Neural progenitor cell (in vitro differentiated cells): ENCODE measurements at regions not wholly inside any gene's neighbourhood (a gene's known extent, or its start where the extent isn't known, plus 50 kb on each side); places are given as distances from the start of the nearest gene placed in this dataset.

Experiments used
- DNase-seq: peaks from one replicate; pipeline ENCODE4 v3.0.0-alpha.2; 2016; ENCODE audit warnings: low spot score
- H2AFZ ChIP-seq: fragments of 200-600 bp; sonication (generic); replicated peaks from 2 replicates; pipeline ENCODE4 v1.6.1; 2016; ENCODE audit warnings: antibody characterized with exemption
- H3F3A ChIP-seq: fragments of 200-600 bp; sonication (generic); 2 replicates; pipeline ENCODE4 v1.6.1; 2016; ENCODE audit warnings: antibody characterized with exemption, low read depth
- H3K27ac ChIP-seq: fragments of 200-600 bp; sonication (generic); 2 replicates; pipeline ENCODE4 v1.5.1; 2016; ENCODE audit warnings: mild to moderate bottlenecking
- H3K27me3 ChIP-seq: fragments of 200-600 bp; sonication (generic); 2 replicates; pipeline ENCODE4 v1.6.1; 2016; ENCODE audit warnings: mild to moderate bottlenecking, moderate library complexity
- H3K36me3 ChIP-seq: fragments of 200-600 bp; sonication (generic); 2 replicates; pipeline ENCODE4 v1.5.1; 2016
- H3K4me1 ChIP-seq: fragments of 200-600 bp; sonication (generic); 2 replicates; pipeline ENCODE4 v1.6.1; 2016; ENCODE audit warnings: mixed run types
- H3K4me2 ChIP-seq: fragments of 200-600 bp; sonication (generic); 2 replicates; pipeline ENCODE4 v1.6.1; 2016
- H3K4me3 ChIP-seq: fragments of 200-600 bp; sonication (generic); 2 replicates; pipeline ENCODE4 v1.5.1; 2016
- H3K79me2 ChIP-seq: fragments of 200-600 bp; sonication (generic); 2 replicates; pipeline ENCODE4 v1.6.1; 2016; ENCODE audit warnings: low read depth
- H3K9ac ChIP-seq: fragments of 200-600 bp; sonication (generic); 2 replicates; pipeline ENCODE4 v1.6.1; 2016
- H3K9me3 ChIP-seq: fragments of 200-600 bp; sonication (generic); 2 replicates; pipeline ENCODE4 v1.5.1; 2016; ENCODE audit warnings: low read depth
- H4K20me1 ChIP-seq: fragments of 200-600 bp; sonication (generic); 2 replicates; pipeline ENCODE4 v1.6.1; 2016; ENCODE audit warnings: low read depth
- H3K27ac Mint-ChIP-seq: 3 replicates; pipeline ENCODE4 v1.8.0; 2021; ENCODE audit warnings: mixed read lengths
- H3K27me3 Mint-ChIP-seq: 2 replicates; pipeline ENCODE4 v1.8.0; 2022; ENCODE audit warnings: low read depth, mild to moderate bottlenecking, inconsistent platforms, moderate library complexity, mixed read lengths; ENCODE audit not compliant: insufficient read depth
- H3K36me3 Mint-ChIP-seq: 3 replicates; pipeline ENCODE4 v1.8.0; 2021; ENCODE audit warnings: mixed read lengths
- H3K4me1 Mint-ChIP-seq: 3 replicates; pipeline ENCODE4 v1.8.0; 2021; ENCODE audit warnings: mixed read lengths
- H3K4me3 Mint-ChIP-seq: 3 replicates; pipeline ENCODE4 v1.8.0; 2021; ENCODE audit warnings: mild to moderate bottlenecking, moderate library complexity, mixed read lengths
- H3K9me3 Mint-ChIP-seq: 3 replicates; pipeline ENCODE4 v1.8.0; 2020; ENCODE audit warnings: mixed read lengths
- EZH2 ChIP-seq: fragments of 200-600 bp; sonication (generic); IDR thresholded peaks from 2 replicates; pipeline ENCODE4 v1.6.1; 2017; ENCODE audit warnings: antibody characterized with exemption, mild to moderate bottlenecking, moderate library complexity
- EZH2phosphoT487 ChIP-seq: fragments of 200-600 bp; sonication (generic); IDR thresholded peaks from 2 replicates; pipeline ENCODE4 v1.6.1; 2017; ENCODE audit warnings: antibody characterized with exemption
- TF ChIP-seq, protein P1 (sequence below): fragments of 200-600 bp; sonication (generic); IDR thresholded peaks from 2 replicates; pipeline ENCODE4 v1.5.1; 2017; ENCODE audit warnings: antibody characterized with exemption, mild to moderate bottlenecking

DNA sequence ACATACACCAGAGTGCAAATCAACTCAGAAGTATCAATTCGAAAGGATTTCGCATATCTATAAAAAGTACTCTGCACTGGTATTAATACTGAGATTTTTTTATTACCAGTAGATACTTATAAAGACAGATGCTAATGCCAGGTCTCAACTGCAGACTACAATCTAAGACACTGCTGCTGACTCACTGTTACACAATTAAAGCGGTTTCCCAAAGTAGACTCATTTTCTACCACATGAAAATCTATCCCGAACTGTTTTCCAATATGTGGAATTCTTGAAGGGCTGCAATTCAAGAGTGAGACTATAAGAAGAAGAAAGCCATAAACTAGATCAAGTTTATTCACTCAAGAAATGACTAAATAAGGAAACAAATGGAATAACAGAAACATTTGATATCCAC lies 57.2 kb upstream of the ARHGAP32 start:
- H3K79me2 ChIP-seq = peaks cover 85% of the 10 kb centered on the region
- no peak overlapping the region for H3K4me3 Mint-ChIP-seq
- H3K36me3 ChIP-seq = no peaks in the 10 kb centered on the region
- peaks cover 17% of the 10 kb centered on the region for H3F3A ChIP-seq
- H3K27me3 Mint-ChIP-seq = no peaks in the 10 kb centered on the region
- no peak overlapping the region for H3K27ac ChIP-seq
- peaks cover 39% of the 10 kb centered on the region for H4K20me1 ChIP-seq
- peaks cover 14% of the 10 kb centered on the region for H3K36me3 Mint-ChIP-seq
- H3K4me2 ChIP-seq = no peak overlapping the region
- DNase-seq = no peak
- no peak overlapping the region for H3K9ac ChIP-seq
- no peak overlapping the region for H3K4me3 ChIP-seq
- peaks cover 44% of the 10 kb centered on the region for H3K4me1 ChIP-seq
- H3K27me3 ChIP-seq = no peaks in the 10 kb centered on the region
- H3K9me3 ChIP-seq = no peaks in the 10 kb centered on the region
- H3K27ac Mint-ChIP-seq = no peak overlapping the region
- peaks cover 12% of the 10 kb centered on the region for H3K9me3 Mint-ChIP-seq
- H3K4me1 Mint-ChIP-seq = peaks cover 32% of the 10 kb centered on the region
- TF ChIP-seq EZH2 (no peak), EZH2phosphoT487 (no peak)
- TF ChIP-seq, protein P1, sequence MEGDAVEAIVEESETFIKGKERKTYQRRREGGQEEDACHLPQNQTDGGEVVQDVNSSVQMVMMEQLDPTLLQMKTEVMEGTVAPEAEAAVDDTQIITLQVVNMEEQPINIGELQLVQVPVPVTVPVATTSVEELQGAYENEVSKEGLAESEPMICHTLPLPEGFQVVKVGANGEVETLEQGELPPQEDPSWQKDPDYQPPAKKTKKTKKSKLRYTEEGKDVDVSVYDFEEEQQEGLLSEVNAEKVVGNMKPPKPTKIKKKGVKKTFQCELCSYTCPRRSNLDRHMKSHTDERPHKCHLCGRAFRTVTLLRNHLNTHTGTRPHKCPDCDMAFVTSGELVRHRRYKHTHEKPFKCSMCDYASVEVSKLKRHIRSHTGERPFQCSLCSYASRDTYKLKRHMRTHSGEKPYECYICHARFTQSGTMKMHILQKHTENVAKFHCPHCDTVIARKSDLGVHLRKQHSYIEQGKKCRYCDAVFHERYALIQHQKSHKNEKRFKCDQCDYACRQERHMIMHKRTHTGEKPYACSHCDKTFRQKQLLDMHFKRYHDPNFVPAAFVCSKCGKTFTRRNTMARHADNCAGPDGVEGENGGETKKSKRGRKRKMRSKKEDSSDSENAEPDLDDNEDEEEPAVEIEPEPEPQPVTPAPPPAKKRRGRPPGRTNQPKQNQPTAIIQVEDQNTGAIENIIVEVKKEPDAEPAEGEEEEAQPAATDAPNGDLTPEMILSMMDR = no peak
- H2AFZ ChIP-seq = no peak overlapping the region

DNA sequence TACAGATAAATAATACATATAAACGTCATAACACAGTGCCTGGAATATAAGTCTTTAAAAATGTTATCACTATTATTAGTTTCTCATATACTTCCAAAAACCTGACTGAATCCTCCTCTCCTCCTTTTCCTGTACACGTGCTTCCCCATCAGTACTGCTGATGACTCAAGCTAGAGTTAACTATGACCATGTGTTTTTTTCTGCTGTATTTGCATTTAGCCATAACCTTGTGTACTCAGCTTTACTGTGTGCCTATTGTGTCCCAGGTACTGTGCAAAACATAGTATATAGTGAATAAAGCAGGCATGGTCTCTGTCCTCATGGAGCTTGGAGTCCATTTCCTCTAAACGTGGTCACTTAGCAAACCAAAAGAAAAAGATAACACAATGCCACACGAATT lies 56.5 kb upstream of the ARHGAP32 start:
- Mint-ChIP-seq H3K9me3 (peaks cover 13% of the 10 kb centered on the region), H3K27me3 (peaks cover under 1% of the 10 kb centered on the region), H3K4me1 (peaks cover 25% of the 10 kb centered on the region), H3K4me3 (no peak overlapping the region), H3K36me3 (peaks cover 14% of the 10 kb centered on the region), H3K27ac (no peak overlapping the region)
- no peaks in the 10 kb centered on the region for H3K36me3 ChIP-seq
- H4K20me1 ChIP-seq = peaks cover 33% of the 10 kb centered on the region
- no peak overlapping the region for H3K9ac ChIP-seq
- H3K27ac ChIP-seq = no peak overlapping the region
- peaks cover 17% of the 10 kb centered on the region for H3F3A ChIP-seq
- DNase-seq = no peak
- H3K4me3 ChIP-seq = no peak overlapping the region
- H2AFZ ChIP-seq = no peak overlapping the region
- H3K4me1 ChIP-seq = peaks cover 39% of the 10 kb centered on the region
- H3K4me2 ChIP-seq = no peak overlapping the region
- H3K27me3 ChIP-seq = no peaks in the 10 kb centered on the region
- peaks cover 85% of the 10 kb centered on the region for H3K79me2 ChIP-seq
- H3K9me3 ChIP-seq = no peaks in the 10 kb centered on the region
- TF ChIP-seq EZH2phosphoT487 (no peak), EZH2 (no peak)
- TF ChIP-seq, protein P1 = no peak

DNA sequence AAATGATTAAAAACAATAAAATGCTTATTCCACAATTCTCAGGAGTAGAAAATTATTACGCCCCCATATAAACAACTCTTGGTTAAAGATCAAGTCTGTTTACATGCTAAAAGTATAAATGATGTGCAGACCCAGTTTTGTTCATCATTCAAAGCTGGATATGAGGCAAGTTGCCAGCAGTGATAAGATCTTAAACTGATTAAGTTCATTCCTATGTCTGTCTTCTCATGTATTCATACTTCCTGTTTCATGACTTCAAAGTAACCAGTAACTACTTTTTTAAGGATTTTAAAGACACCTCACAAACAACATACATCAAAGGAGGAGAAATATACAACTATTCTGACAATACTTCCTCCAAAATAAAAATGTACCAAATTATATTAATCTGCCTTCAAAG lies 55.0 kb upstream of the ARHGAP32 start:
- TF ChIP-seq, protein P1 = no peak
- TF ChIP-seq EZH2 (no peak), EZH2phosphoT487 (no peak)
- H3K4me3 Mint-ChIP-seq = no peak overlapping the region
- peaks cover 13% of the 10 kb centered on the region for H3K4me1 Mint-ChIP-seq
- Histone ChIP-seq H4K20me1 (peaks cover 18% of the 10 kb centered on the region), H3K27ac (no peak overlapping the region), H3K4me2 (no peak overlapping the region), H3F3A (peaks cover 5% of the 10 kb centered on the region), H2AFZ (no peak overlapping the region), H3K36me3 (no peaks in the 10 kb centered on the region), H3K79me2 (peaks cover 85% of the 10 kb centered on the region), H3K4me1 (peaks cover 25% of the 10 kb centered on the region), H3K4me3 (no peak overlapping the region), H3K9ac (no peak overlapping the region), H3K27me3 (no peaks in the 10 kb centered on the region), H3K9me3 (no peaks in the 10 kb centered on the region)
- H3K27me3 Mint-ChIP-seq = peaks cover 3% of the 10 kb centered on the region
- H3K9me3 Mint-ChIP-seq = peaks cover 20% of the 10 kb centered on the region
- peaks cover 18% of the 10 kb centered on the region for H3K36me3 Mint-ChIP-seq
- DNase-seq = no peak
- no peak overlapping the region for H3K27ac Mint-ChIP-seq

DNA sequence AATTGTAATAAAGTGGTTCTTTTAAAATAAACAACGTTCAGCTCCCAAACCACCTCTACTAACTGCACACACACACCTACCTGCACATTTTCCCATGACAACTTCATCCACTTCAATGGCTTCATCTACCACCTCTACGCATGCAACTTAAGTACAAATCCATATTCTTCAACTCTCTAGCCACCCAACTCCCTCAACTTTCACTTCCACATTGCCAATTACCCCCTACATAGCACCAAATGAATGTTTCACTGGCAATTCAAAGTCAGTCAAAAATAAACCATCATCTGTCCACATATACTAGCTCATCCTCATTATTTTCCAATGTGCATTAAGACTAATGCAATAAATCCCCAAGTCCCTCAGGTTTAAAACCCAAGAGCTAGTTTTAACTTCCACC lies 50.7 kb upstream of the ARHGAP32 start:
- Mint-ChIP-seq H3K27me3 (peaks cover 4% of the 10 kb centered on the region), H3K4me1 (peaks cover 3% of the 10 kb centered on the region), H3K4me3 (no peak overlapping the region), H3K9me3 (peaks cover 17% of the 10 kb centered on the region), H3K36me3 (peaks cover 9% of the 10 kb centered on the region), H3K27ac (no peak overlapping the region)
- peaks cover 72% of the 10 kb centered on the region for H3K79me2 ChIP-seq
- H3K4me2 ChIP-seq = no peak overlapping the region
- no peaks in the 10 kb centered on the region for H3K9me3 ChIP-seq
- no peak overlapping the region for H2AFZ ChIP-seq
- DNase-seq = no peak
- no peak overlapping the region for H3K9ac ChIP-seq
- no peaks in the 10 kb centered on the region for H4K20me1 ChIP-seq
- no peak overlapping the region for H3K27ac ChIP-seq
- TF ChIP-seq, protein P1 = no peak
- TF ChIP-seq EZH2 (no peak), EZH2phosphoT487 (no peak)
- no peak overlapping the region for H3K4me3 ChIP-seq
- no peaks in the 10 kb centered on the region for H3K4me1 ChIP-seq
- no peaks in the 10 kb centered on the region for H3K36me3 ChIP-seq
- no peaks in the 10 kb centered on the region for H3K27me3 ChIP-seq
- no peaks in the 10 kb centered on the region for H3F3A ChIP-seq
